Body of pancreas (tissue), 4 donors: ENCODE measurements at regions not wholly inside any gene's neighbourhood (a gene's known extent, or its start where the extent isn't known, plus 50 kb on each side); places are given as distances from the start of the nearest gene placed in this dataset.

Source experiments
- CTCF ChIP-seq, 7 experiments: fragments of 450-650 bp in 4 of 7; fragments of 200-600 bp in 3 of 7; sonication (generic) in 3 of 7; IDR thresholded peaks; one replicate each; pipeline ENCODE4 v1.5.1; 2016 to 2019; ENCODE audit warnings: antibody characterized with exemption in 7 of 7
- POLR2A ChIP-seq, 3 donors: fragments of 450-650 bp; IDR thresholded peaks; one replicate each; pipeline ENCODE4 v1.6.1; 2016; ENCODE audit warnings: antibody characterized with exemption in 3 of 3, mild to moderate bottlenecking in 2 of 3

- no peak for TF ChIP-seq POLR2A (IDR thresholded peaks at IDR 0.05)
- TF ChIP-seq CTCF (IDR thresholded peaks at IDR 0.05): no peak
These were observed 133.3 kb upstream of the ELL2 start for GRCh38 chr5:96094904-96095303.
